GM23248 (cell line): ENCODE measurements at regions not wholly inside any gene's neighbourhood (a gene's known extent, or its start where the extent isn't known, plus 50 kb on each side); places are given as distances from the start of the nearest gene placed in this dataset.

Experiments
- DNase-seq: peaks from one replicate; pipeline ENCODE4 v3.0.0-alpha.2; 2015
- H2AFZ ChIP-seq: fragments of 200-600 bp; sonication (generic); 2 replicates; pipeline ENCODE4 v1.6.1; 2016; ENCODE audit warnings: antibody characterized with exemption
- H3F3A ChIP-seq: fragments of 200-600 bp; sonication (generic); 2 replicates; pipeline ENCODE4 v1.6.1; 2016; ENCODE audit warnings: mild to moderate bottlenecking, antibody characterized with exemption, mixed run types; ENCODE audit not compliant: insufficient read depth
- H3K27ac ChIP-seq: fragments of 200-600 bp; sonication (generic); 2 replicates; pipeline ENCODE4 v1.5.1; 2016; ENCODE audit warnings: mild to moderate bottlenecking
- H3K27me3 ChIP-seq: fragments of 200-600 bp; sonication (generic); replicated peaks from 2 replicates; pipeline ENCODE4 v1.6.1; 2016; ENCODE audit warnings: mild to moderate bottlenecking; ENCODE audit not compliant: insufficient read depth
- H3K36me3 ChIP-seq: fragments of 200-600 bp; sonication (generic); 2 replicates; pipeline ENCODE4 v1.6.1; 2016; ENCODE audit warnings: low read depth, mild to moderate bottlenecking
- H3K4me1 ChIP-seq: fragments of 200-600 bp; sonication (generic); 2 replicates; pipeline ENCODE4 v1.6.1; 2016; ENCODE audit warnings: mild to moderate bottlenecking; ENCODE audit not compliant: insufficient read depth
- H3K4me2 ChIP-seq: fragments of 200-600 bp; sonication (generic); one replicate; pipeline ENCODE4 v1.6.1; 2016; ENCODE audit warnings: mild to moderate bottlenecking; ENCODE audit not compliant: unreplicated experiment
- H3K4me3 ChIP-seq: fragments of 200-600 bp; sonication (generic); 2 replicates; pipeline ENCODE4 v1.5.1; 2016; ENCODE audit warnings: mild to moderate bottlenecking
- H3K79me2 ChIP-seq: fragments of 200-600 bp; sonication (generic); 2 replicates; pipeline ENCODE4 v1.6.1; 2016; ENCODE audit warnings: mild to moderate bottlenecking; ENCODE audit not compliant: insufficient read depth
- H3K9ac ChIP-seq: fragments of 200-600 bp; sonication (generic); 2 replicates; pipeline ENCODE4 v1.6.1; 2016; ENCODE audit warnings: mild to moderate bottlenecking
- H3K9me2 ChIP-seq: fragments of 200-600 bp; sonication (generic); 2 replicates; pipeline ENCODE4 v1.6.1; 2016; ENCODE audit warnings: mixed run types, mild to moderate bottlenecking, moderate library complexity; ENCODE audit not compliant: insufficient read depth
- H3K9me3 ChIP-seq: fragments of 200-600 bp; sonication (generic); one replicate; pipeline ENCODE4 v1.6.1; 2017; ENCODE audit warnings: low read depth
- H4K20me1 ChIP-seq: fragments of 200-600 bp; sonication (generic); 2 replicates; pipeline ENCODE4 v1.6.0; 2016; ENCODE audit not compliant: insufficient read depth
- EZH2 ChIP-seq: fragments of 200-600 bp; sonication (generic); IDR thresholded peaks from 2 replicates; pipeline ENCODE4 v1.6.1; 2018; ENCODE audit warnings: antibody characterized with exemption, mild to moderate bottlenecking; ENCODE audit not compliant: insufficient read depth, poor library complexity, severe bottlenecking
- EZH2phosphoT487 ChIP-seq: fragments of 200-600 bp; sonication (generic); IDR thresholded peaks from 2 replicates; pipeline ENCODE4 v1.6.1; 2018; ENCODE audit warnings: antibody characterized with exemption, moderate library complexity, mild to moderate bottlenecking, low read depth; ENCODE audit not compliant: insufficient read depth
- WGBS, 2 experiments: methylation state at CpG; one replicate each; pipeline ENCODE4 v1.1.6; 2015 to 2017; ENCODE audit warnings: low lambda C conversion rate in 2 of 2, low coverage in 1 of 2; ENCODE audit errors: missing lambda C conversion rate in 2 of 2; 5-methylcytosine and 5-hydroxymethylcytosine counted together
- in situ Hi-C: fragments of 300-500 bp; cut with MboI; formaldehyde crosslinking; loops from 2 replicates; pipeline ENCODE4 v1.15.0; 2020

GRCh38 chr4:38603652-38604051, 60.3 kb upstream of the KLF3 start:
- Histone ChIP-seq H3K4me2 (no peak overlapping the region), H3K27me3 (no peaks in the 10 kb centered on the region), H3K4me1 (0 out of 2 replicates have a peak, but pooled peaks cover 5% of the 10 kb centered on the region), H4K20me1 (no peaks in the 10 kb centered on the region), H2AFZ (no peak overlapping the region), H3K36me3 (no peaks in the 10 kb centered on the region), H3K4me3 (no peak overlapping the region), H3F3A (no peaks in the 10 kb centered on the region), H3K9ac (no peak overlapping the region), H3K79me2 (no peaks in the 10 kb centered on the region), H3K9me2 (no peaks in the 10 kb centered on the region), H3K9me3 (no peaks in the 10 kb centered on the region), H3K27ac (no peak overlapping the region)
- WGBS, 2 experiments = 81% methylated on average over 6 of the region's 6 CpGs
- no peak for DNase-seq
- TF ChIP-seq EZH2phosphoT487 (no peak), EZH2 (no peak)
- in situ Hi-C loops = no loop called here

- Histone ChIP-seq H3K27me3 (no peaks in the 10 kb centered on the region), H3K4me1 (0 out of 2 replicates have a peak, but pooled peaks cover 5% of the 10 kb centered on the region), H3K27ac (no peak overlapping the region), H3K4me3 (no peak overlapping the region), H3K9me2 (no peaks in the 10 kb centered on the region), H3F3A (no peaks in the 10 kb centered on the region), H3K79me2 (no peaks in the 10 kb centered on the region), H4K20me1 (no peaks in the 10 kb centered on the region), H2AFZ (no peak overlapping the region), H3K9ac (no peak overlapping the region), H3K9me3 (no peaks in the 10 kb centered on the region), H3K36me3 (no peaks in the 10 kb centered on the region), H3K4me2 (no peak overlapping the region)
- no peak for TF ChIP-seq EZH2
- TF ChIP-seq EZH2phosphoT487 = no peak
- in situ Hi-C loops = no loop called here
- DNase-seq = no peak
- 52 to 59% methylated on average over 6 of the region's 6 CpGs for WGBS, 2 experiments
Observed at GRCh38 chr4:38605181-38605752, 58.7 kb upstream of the KLF3 start.

GRCh38 chr4:38605753-38606586, 58.0 kb upstream of the KLF3 start:
- in situ Hi-C loops = no loop called here
- H4K20me1 ChIP-seq = no peaks in the 10 kb centered on the region
- H3F3A ChIP-seq = no peaks in the 10 kb centered on the region
- H3K4me2 ChIP-seq = no peak overlapping the region
- H3K9ac ChIP-seq = no peak overlapping the region
- H3K9me2 ChIP-seq = no peaks in the 10 kb centered on the region
- H3K4me3 ChIP-seq = no peak overlapping the region
- no peaks in the 10 kb centered on the region for H3K27me3 ChIP-seq
- 61 to 64% methylated on average over 12 of the region's 12 CpGs for WGBS, 2 experiments
- no peak overlapping the region for H3K27ac ChIP-seq
- no peak for TF ChIP-seq EZH2phosphoT487
- no peak for TF ChIP-seq EZH2
- no peaks in the 10 kb centered on the region for H3K9me3 ChIP-seq
- H3K36me3 ChIP-seq = no peaks in the 10 kb centered on the region
- no peaks in the 10 kb centered on the region for H3K79me2 ChIP-seq
- no peak for DNase-seq
- H2AFZ ChIP-seq = no peak overlapping the region
- H3K4me1 ChIP-seq = 0 out of 2 replicates have a peak, but pooled peaks cover 2% of the 10 kb centered on the region

GRCh38 chr4:38606587-38606905, 57.5 kb upstream of the KLF3 start:
- Histone ChIP-seq H3K9me2 (no peaks in the 10 kb centered on the region), H3K36me3 (no peaks in the 10 kb centered on the region), H3K79me2 (no peaks in the 10 kb centered on the region), H3K9ac (no peak overlapping the region), H3K27ac (no peak overlapping the region), H3F3A (no peaks in the 10 kb centered on the region), H3K4me3 (no peak overlapping the region), H3K9me3 (no peaks in the 10 kb centered on the region), H4K20me1 (no peaks in the 10 kb centered on the region), H3K4me2 (no peak overlapping the region), H2AFZ (no peak overlapping the region), H3K27me3 (no peaks in the 10 kb centered on the region), H3K4me1 (no peaks in the 10 kb centered on the region)
- WGBS, 2 experiments = 74 to 78% methylated on average over 8 of the region's 8 CpGs
- DNase-seq = no peak
- TF ChIP-seq EZH2 (no peak), EZH2phosphoT487 (no peak)
- in situ Hi-C loops = no loop called here
